DOHH2 (cell line): ENCODE measurements at regions not wholly inside any gene's neighbourhood (a gene's known extent, or its start where the extent isn't known, plus 50 kb on each side); places are given as distances from the start of the nearest gene placed in this dataset.

Experiments
- CTCF ChIP-seq: fragments of 200-600 bp; sonication (generic); IDR thresholded peaks from one replicate; pipeline ENCODE4 v1.5.1; 2014; ENCODE audit warnings: antibody characterized with exemption, mild to moderate bottlenecking, low read depth, low read length; ENCODE audit not compliant: poor library complexity, severe bottlenecking
- EZH2phosphoT487 ChIP-seq: fragments of 200-600 bp; sonication (generic); IDR thresholded peaks from 2 replicates; pipeline ENCODE4 v1.6.1; 2017; ENCODE audit warnings: borderline replicate concordance, mild to moderate bottlenecking, antibody characterized with exemption, low read length, moderate library complexity, mixed read lengths

GRCh38 chr17:68657576-68657975, 56.4 kb upstream of the FAM20A start:
- no peak for TF ChIP-seq CTCF
- TF ChIP-seq EZH2phosphoT487: no peak
